Lower lobe of right lung (tissue), 2 donors: ENCODE measurements at regions not wholly inside any gene's neighbourhood (a gene's known extent, or its start where the extent isn't known, plus 50 kb on each side); places are given as distances from the start of the nearest gene placed in this dataset.

Experiments used
- ATAC-seq, 2 donors: fragments of 200-7000 bp; cut with Tn5 transposase; one replicate each; pipeline ENCODE4 v1.9.1; 2020 to 2022; ENCODE audit warnings: mild to moderate bottlenecking in 2 of 2, moderate library complexity in 2 of 2
- DNase-seq: peaks from one replicate; pipeline ENCODE4 v3.0.0-alpha.2; 2020
- H3K27ac ChIP-seq: fragments of 200-600 bp; one replicate; pipeline ENCODE4 v1.8.0; 2022
- H3K27me3 ChIP-seq: fragments of 200-600 bp; one replicate; pipeline ENCODE4 v1.8.0; 2022; ENCODE audit warnings: low read depth
- H3K36me3 ChIP-seq: fragments of 200-600 bp; one replicate; pipeline ENCODE4 v1.8.0; 2022; ENCODE audit warnings: mild to moderate bottlenecking
- H3K4me1 ChIP-seq: fragments of 200-600 bp; one replicate; pipeline ENCODE4 v1.8.0; 2022
- H3K4me3 ChIP-seq: fragments of 200-600 bp; one replicate; pipeline ENCODE4 v1.8.0; 2022; ENCODE audit warnings: mild to moderate bottlenecking
- H3K9me3 ChIP-seq: fragments of 200-600 bp; one replicate; pipeline ENCODE4 v1.8.0; 2022
- intact Hi-C: fragments of 100-400 bp; cut with DNase I; formaldehyde crosslinking; loops from one replicate; pipeline ENCODE4 v1.11.0; 2022
- TF ChIP-seq, protein P1 (sequence below): fragments of 200-600 bp; IDR thresholded peaks from one replicate; pipeline ENCODE4 v1.8.0; 2022; ENCODE audit warnings: antibody characterized with exemption, mild to moderate bottlenecking
- donor health status: DM: no; HTN: yes; CAD: no; lungs with severe emphysema.

DNA sequence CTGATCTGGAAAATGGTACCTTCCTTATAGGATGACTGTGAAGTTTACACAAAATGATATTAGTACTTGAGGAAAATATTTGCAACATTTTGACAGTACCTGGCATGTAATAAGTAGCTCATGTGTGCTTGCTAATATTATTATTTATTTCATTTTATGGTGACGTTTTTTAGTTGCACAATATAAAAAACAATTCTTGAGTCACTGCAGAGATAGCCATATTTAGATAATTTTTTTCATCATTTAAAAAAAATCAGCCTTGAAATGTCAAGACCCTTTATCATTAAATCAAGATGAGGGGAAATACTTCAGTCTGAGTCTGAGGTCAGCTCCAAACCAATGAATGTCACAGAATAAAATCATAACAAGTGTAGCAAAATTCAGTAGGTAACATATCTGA lies 196.8 kb upstream of the RUNX1 start:
- Histone ChIP-seq H3K9me3 (no peaks in the 10 kb centered on the region), H3K27ac (no peak overlapping the region)
- no peak for ATAC-seq

DNA sequence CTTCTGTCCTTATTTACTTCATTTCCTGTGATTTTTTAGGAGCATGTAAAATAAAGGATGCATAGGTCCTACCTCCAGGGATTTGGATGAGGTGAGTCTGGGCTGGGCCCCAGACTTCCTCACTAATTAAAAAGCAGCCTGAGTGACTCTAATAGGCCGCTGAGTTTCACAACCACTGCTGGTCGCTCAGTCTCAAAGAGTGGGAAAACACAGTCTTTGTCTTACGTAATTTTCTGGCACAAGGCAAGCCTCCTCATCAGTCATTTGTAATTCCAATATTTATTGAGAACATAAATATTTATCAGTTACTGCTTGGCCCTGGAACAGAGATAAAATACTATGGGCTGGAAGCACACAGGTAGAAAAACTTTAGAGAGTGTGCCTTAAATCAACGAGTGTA lies 195.4 kb upstream of the RUNX1 start:
- ATAC-seq (peak in 1 of 2 donors; percentile 62), DNase-seq (no peak)
- TF ChIP-seq, protein P1, sequence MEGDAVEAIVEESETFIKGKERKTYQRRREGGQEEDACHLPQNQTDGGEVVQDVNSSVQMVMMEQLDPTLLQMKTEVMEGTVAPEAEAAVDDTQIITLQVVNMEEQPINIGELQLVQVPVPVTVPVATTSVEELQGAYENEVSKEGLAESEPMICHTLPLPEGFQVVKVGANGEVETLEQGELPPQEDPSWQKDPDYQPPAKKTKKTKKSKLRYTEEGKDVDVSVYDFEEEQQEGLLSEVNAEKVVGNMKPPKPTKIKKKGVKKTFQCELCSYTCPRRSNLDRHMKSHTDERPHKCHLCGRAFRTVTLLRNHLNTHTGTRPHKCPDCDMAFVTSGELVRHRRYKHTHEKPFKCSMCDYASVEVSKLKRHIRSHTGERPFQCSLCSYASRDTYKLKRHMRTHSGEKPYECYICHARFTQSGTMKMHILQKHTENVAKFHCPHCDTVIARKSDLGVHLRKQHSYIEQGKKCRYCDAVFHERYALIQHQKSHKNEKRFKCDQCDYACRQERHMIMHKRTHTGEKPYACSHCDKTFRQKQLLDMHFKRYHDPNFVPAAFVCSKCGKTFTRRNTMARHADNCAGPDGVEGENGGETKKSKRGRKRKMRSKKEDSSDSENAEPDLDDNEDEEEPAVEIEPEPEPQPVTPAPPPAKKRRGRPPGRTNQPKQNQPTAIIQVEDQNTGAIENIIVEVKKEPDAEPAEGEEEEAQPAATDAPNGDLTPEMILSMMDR, result no peak
- no peak overlapping the region for H3K4me3 ChIP-seq
- H3K27ac ChIP-seq, result no peak overlapping the region
- intact Hi-C loops, result no loop called here
- H3K27me3 ChIP-seq, result no peaks in the 10 kb centered on the region
- no peaks in the 10 kb centered on the region for H3K4me1 ChIP-seq
- H3K9me3 ChIP-seq, result no peaks in the 10 kb centered on the region
- no peaks in the 10 kb centered on the region for H3K36me3 ChIP-seq

More for the DNA sequence above, 196.8 kb upstream of the RUNX1 start:
- H3K4me3 ChIP-seq, result no peak overlapping the region
- intact Hi-C loops, result no loop called here
- no peak for DNase-seq
- H3K36me3 ChIP-seq, result no peaks in the 10 kb centered on the region
- TF ChIP-seq, protein P1, result no peak
- H3K27me3 ChIP-seq, result no peaks in the 10 kb centered on the region
- no peaks in the 10 kb centered on the region for H3K4me1 ChIP-seq

DNA sequence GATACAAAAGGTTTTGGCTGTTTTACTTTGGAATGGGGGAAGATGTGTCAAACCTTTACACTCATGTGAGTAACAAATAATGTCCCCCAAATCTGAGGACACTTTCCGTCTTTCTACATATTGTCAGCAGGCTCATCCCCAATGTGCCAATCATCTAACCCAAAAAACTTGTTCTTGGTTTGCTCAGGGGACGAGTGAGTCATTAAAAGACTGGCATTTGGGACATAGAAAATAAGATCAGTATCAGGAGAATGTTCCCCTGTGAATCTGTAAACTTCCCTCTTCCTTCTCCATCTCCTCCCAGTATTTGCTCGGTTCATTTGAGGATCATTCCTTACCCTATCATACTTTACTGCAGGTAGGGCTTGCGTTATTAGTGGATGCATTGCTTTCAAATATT lies 194.1 kb upstream of the RUNX1 start:
- no peaks in the 10 kb centered on the region for H3K27me3 ChIP-seq
- no peaks in the 10 kb centered on the region for H3K4me1 ChIP-seq
- ATAC-seq, result no peak
- H3K4me3 ChIP-seq, result no peak overlapping the region
- DNase-seq, result no peak
- no peaks in the 10 kb centered on the region for H3K9me3 ChIP-seq
- H3K27ac ChIP-seq, result no peak overlapping the region
- intact Hi-C loops, result no loop called here
- TF ChIP-seq, protein P1, result no peak
- no peaks in the 10 kb centered on the region for H3K36me3 ChIP-seq

DNA sequence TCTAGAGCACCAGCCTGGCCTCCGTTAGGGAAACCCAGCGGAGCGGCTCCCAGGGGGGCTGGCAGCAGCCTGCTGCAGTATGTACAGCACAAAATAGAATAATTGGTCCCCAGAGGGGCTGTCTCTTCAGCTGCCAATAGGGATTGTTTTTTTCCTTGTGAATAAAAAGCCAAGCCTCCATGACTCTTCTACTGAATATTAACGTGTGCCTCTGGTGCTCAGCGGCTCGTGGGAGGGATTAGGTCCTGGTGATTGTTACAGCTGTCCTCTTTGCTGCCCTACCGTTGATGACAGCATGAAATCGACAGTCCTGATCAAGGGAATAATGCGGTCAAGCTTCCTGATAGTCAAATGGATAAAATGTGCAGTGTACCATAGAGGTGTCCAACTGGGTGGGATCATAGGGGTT lies 190.7 kb upstream of the RUNX1 start:
- intact Hi-C loops, result no loop called here
- DNase-seq, result no peak
- Histone ChIP-seq H3K27me3 (no peaks in the 10 kb centered on the region), H3K36me3 (no peaks in the 10 kb centered on the region), H3K27ac (no peak overlapping the region), H3K4me3 (no peak overlapping the region), H3K4me1 (no peaks in the 10 kb centered on the region), H3K9me3 (peaks cover 5% of the 10 kb centered on the region)
- ATAC-seq, result no peak
- TF ChIP-seq, protein P1, result no peak

DNA sequence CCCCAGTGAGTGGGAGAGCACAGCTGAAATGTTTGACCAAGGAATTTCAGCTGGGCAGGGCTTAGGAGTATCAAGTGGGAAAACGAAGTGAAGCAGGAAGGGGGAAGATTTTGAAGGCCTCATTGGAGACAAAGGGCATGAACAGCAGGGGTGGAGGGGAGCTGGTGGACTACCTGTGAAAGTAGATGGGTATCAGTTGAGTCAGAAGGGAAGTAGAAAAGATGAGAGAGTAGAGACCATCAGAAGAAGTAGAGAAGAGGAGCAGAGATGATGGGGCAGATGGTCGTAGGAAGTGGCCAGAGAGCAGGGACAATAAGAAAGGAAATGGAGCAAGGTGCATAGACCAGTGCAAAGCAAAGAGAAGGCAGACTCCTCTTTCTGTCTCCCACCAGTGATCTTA lies 189.0 kb upstream of the RUNX1 start:
- Histone ChIP-seq H3K9me3 (peaks cover 5% of the 10 kb centered on the region), H3K27ac (no peak overlapping the region), H3K27me3 (no peaks in the 10 kb centered on the region), H3K4me3 (no peak overlapping the region), H3K4me1 (no peaks in the 10 kb centered on the region), H3K36me3 (no peaks in the 10 kb centered on the region)
- DNase-seq, result no peak
- intact Hi-C loops, result no loop called here
- ATAC-seq, result no peak
- TF ChIP-seq, protein P1, result no peak

DNA sequence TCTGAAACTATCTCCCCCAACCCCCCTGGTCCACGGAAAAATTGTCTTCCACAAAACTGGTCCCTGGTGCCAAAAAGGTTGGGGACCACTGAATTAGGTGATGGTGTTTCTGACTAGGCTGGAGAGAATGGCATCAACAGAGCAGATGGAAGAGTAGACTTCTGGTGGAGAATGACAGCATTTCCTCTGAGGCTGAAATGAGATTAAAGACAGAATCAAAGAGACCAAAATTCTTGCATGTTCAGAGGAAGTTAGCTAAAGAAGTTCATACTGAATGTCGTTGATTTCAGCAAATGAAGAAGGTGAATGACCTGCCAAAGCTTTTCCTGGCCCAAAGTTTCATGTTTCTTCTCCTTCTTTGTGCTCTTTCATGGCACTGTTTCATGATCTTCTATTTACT lies 188.2 kb upstream of the RUNX1 start:
- no peaks in the 10 kb centered on the region for H3K36me3 ChIP-seq
- intact Hi-C loops, result no loop called here
- no peak overlapping the region for H3K4me3 ChIP-seq
- H3K27ac ChIP-seq, result no peak overlapping the region
- no peaks in the 10 kb centered on the region for H3K27me3 ChIP-seq
- ATAC-seq, result no peak
- H3K4me1 ChIP-seq, result no peaks in the 10 kb centered on the region
- TF ChIP-seq, protein P1, result no peak
- DNase-seq, result no peak
- peaks cover 5% of the 10 kb centered on the region for H3K9me3 ChIP-seq
